ENCODE measurements at regions not wholly inside any gene's neighbourhood (a gene's known extent, or its start where the extent isn't known, plus 50 kb on each side); places are given as distances from the start of the nearest gene placed in this dataset.

- intact Hi-C loops (cut with DNase I; ENCODE audit: low total_unique reads) = no loop called here
- TF ChIP-seq CTCF (IDR thresholded peaks at IDR 0.05) (no peak), POLR2A (IDR thresholded peaks at IDR 0.05) (no peak), POLR2AphosphoS5 (IDR thresholded peaks at IDR 0.05) (no peak)
Measured at GRCh38 chr4:28341784-28342183, 1481.1 kb downstream of the STIM2 start.

DNA sequence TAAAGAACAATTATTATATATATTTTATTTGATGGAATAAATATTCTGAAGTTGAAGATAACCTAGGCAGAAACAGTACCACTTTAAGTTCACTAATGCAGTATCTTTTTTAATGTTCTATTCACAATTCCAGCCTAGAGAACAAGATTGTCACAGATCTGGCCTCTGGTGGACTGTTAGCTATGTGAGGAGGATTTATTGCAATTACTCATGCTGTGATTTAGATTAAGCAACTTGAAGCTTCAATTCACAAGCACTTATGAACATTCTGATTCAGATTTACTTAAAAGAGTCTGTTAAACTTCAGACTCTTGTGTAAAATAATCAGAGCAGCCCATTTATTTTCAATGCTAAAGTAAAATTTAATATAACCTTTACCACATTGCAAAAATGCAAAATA, 1489.8 kb downstream of the STIM2 start:
- intact Hi-C loops (cut with DNase I; ENCODE audit: low total_unique reads) = no loop called here
- Histone ChIP-seq H3K4me3 (no peak overlapping the region), H3K27me3 (no peaks in the 10 kb centered on the region), H3K9me3 (no peaks in the 10 kb centered on the region), H3K36me3 (no peaks in the 10 kb centered on the region), H3K4me1 (no peaks in the 10 kb centered on the region), H3K27ac (no peak overlapping the region)
- DNase-seq (ENCODE audit: low spot score in 2 of 2) = no peak
- TF ChIP-seq POLR2AphosphoS5 (IDR thresholded peaks at IDR 0.05) (no peak), POLR2A (IDR thresholded peaks at IDR 0.05) (no peak), CTCF (IDR thresholded peaks at IDR 0.05) (no peak)

More at GRCh38 chr4:28341784-28342183, 1481.1 kb downstream of the STIM2 start:
- Histone ChIP-seq H3K36me3 (no peaks in the 10 kb centered on the region), H3K4me3 (no peak overlapping the region), H3K27me3 (no peaks in the 10 kb centered on the region), H3K9me3 (no peaks in the 10 kb centered on the region), H3K4me1 (no peaks in the 10 kb centered on the region), H3K27ac (no peak overlapping the region)
- no peak for DNase-seq (ENCODE audit: low spot score in 2 of 2)

DNA sequence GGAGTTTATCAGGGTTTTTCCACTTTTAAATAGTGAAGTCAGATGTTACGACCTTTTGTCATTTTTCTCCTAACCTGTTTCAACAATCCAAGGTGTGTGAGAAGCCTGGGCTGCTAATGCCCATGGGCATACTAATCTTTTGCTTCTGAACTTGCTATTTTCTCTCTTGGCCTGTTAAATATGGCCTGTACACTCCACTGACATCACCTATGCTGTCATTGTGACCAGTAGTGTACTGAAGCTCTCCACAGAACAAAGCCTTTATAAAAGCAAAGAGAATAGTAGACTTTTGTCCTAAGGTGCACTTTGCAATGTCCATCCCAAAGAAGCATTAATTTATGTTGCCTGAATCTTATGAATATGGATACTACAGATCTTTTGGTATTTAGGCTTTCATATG, 1490.5 kb downstream of the STIM2 start:
- no peak for DNase-seq (ENCODE audit: low spot score in 2 of 2)
- Histone ChIP-seq H3K4me3 (no peak overlapping the region), H3K27ac (no peak overlapping the region), H3K36me3 (no peaks in the 10 kb centered on the region), H3K9me3 (no peaks in the 10 kb centered on the region), H3K27me3 (no peaks in the 10 kb centered on the region), H3K4me1 (no peaks in the 10 kb centered on the region)
- intact Hi-C loops (cut with DNase I; ENCODE audit: low total_unique reads) = no loop called here
- no peak for TF ChIP-seq POLR2A (IDR thresholded peaks at IDR 0.05)
- no peak for TF ChIP-seq POLR2AphosphoS5 (IDR thresholded peaks at IDR 0.05)
- no peak for TF ChIP-seq CTCF (IDR thresholded peaks at IDR 0.05)

GRCh38 chr4:28351826-28352225, 1491.2 kb downstream of the STIM2 start:
- Histone ChIP-seq H3K36me3 (no peaks in the 10 kb centered on the region), H3K4me1 (no peaks in the 10 kb centered on the region), H3K27ac (no peak overlapping the region), H3K9me3 (no peaks in the 10 kb centered on the region), H3K4me3 (no peak overlapping the region), H3K27me3 (no peaks in the 10 kb centered on the region)
- no peak for DNase-seq (ENCODE audit: low spot score in 2 of 2)
- TF ChIP-seq POLR2AphosphoS5 (IDR thresholded peaks at IDR 0.05) (no peak), CTCF (IDR thresholded peaks at IDR 0.05) (no peak), POLR2A (IDR thresholded peaks at IDR 0.05) (no peak)
- intact Hi-C loops (cut with DNase I; ENCODE audit: low total_unique reads) = no loop called here

GRCh38 chr4:28354880-28355656, 1494.4 kb downstream of the STIM2 start:
- intact Hi-C loops (cut with DNase I; ENCODE audit: low total_unique reads) = no loop called here
- no peaks in the 10 kb centered on the region for H3K9me3 ChIP-seq
- H3K27me3 ChIP-seq = no peaks in the 10 kb centered on the region
- H3K27ac ChIP-seq = no peak overlapping the region
- no peak for DNase-seq (ENCODE audit: low spot score in 2 of 2)
- no peak overlapping the region for H3K4me3 ChIP-seq
- no peaks in the 10 kb centered on the region for H3K4me1 ChIP-seq
- H3K36me3 ChIP-seq = no peaks in the 10 kb centered on the region
- TF ChIP-seq POLR2A (IDR thresholded peaks at IDR 0.05) (no peak), POLR2AphosphoS5 (IDR thresholded peaks at IDR 0.05) (no peak), CTCF (IDR thresholded peaks at IDR 0.05) (no peak)
